RPMI7951 (cell line): ENCODE measurements at regions not wholly inside any gene's neighbourhood (a gene's known extent, or its start where the extent isn't known, plus 50 kb on each side); places are given as distances from the start of the nearest gene placed in this dataset.
"Not testable (repeated sequence)": the region's sequence is repeated elsewhere in the genome, so short reads cannot be mapped to it uniquely, and the experiment has no call there.

ENCODE experiments used
- DNase-seq: peaks from one replicate; pipeline ENCODE4 v3.0.0-alpha.2; 2012; ENCODE audit warnings: low read depth

DNA sequence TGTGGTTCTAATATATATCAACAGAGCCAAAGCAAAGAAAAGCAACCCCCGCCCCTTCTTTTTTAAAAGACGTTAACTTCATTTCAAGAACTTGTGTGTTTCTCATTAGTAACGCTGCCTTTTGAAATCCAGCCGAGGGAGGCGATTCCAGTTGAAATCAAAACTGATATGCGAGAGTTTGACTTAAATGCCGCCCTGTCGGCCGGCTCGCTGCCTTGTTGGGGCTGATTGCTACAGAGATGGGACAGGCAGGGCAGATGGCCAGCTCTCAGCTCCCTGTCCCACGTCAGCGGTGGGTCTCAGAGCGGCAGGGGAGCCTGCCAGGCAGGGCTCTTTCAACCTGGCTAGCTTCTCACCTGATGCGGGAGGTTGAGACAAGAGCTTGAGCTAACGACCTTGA lies 51.9 kb upstream of the ALX4 start:
- peak; percentile 4 for DNase-seq

DNA sequence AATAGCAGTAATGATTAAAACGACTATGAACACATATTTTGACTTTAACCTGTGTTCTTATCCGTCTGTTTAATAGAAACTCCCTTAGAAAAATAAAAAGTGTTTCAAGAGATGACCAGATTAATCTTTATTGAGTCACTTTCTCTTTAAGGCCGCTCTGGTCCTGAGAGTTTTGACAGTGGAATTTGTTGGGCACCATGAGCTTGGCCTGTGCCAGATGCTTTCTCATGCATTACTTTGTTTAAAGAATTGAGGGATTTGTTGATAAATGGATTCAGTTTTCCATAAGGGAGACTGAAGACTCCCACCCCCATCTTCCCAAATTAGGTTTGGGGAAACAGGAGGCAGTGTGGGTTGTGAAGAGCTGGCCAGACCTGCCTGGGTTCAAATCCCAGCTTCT lies 53.2 kb upstream of the ALX4 start:
- DNase-seq, result no peak

DNA sequence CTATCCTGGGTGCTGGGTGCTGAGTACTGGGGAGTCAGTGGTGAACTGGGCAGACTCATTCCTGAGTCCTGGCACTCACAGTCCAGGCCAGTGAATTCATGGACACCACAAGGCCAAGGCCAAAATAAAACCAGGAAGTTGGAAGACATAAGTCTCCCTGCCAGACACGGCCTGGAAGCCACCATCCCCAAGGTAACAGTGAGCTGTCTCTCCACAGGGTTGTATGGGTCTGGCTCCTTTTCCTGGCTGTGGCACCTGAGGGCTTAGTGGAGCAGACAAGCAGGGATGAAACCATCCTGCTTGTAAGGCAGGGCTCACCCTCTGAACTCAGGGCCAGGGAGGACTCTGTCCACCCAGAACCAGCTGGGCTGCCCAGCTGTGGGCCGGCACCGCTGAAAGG lies 54.7 kb upstream of the ALX4 start:
- no peak for DNase-seq

DNA sequence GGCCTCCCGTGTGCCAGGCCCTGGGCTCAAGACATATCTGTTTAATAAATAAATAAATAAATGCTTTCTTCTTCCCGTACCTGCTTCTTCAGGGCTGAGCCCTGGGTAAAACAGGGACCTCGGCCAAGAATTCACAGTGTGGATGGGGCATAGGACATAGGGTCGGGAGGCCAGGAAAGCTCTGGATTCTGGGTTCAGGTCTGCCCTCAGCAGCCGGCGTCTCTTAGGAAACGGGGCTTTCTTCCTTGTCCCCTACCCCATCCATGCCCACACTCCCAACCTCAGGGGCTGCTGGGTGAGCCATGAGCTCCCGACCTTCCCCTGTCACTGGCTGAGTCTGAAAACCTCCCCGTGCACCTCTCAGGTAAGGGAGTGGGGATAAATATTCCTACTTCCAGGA lies 55.7 kb upstream of the ALX4 start:
- DNase-seq, result no peak

DNA sequence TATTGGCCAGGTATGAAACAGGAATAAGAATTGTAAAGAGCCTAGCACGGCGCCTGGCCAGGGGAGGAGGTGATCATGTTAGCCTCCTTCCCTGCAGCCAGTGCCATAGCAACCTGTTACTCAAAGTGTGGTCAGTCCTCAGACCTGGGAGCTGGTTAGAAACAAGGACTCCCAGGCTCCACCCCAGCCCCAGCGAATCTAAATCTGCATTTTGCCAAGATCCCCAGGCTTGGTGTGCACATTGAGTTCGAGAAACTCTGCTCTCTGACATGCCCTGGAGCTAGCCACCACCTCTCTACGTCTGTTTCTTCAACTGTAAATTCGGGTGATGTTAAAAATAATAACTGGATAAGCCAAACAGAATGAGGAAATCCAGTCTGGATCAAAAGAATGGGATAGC lies 56.1 kb upstream of the ALX4 start:
- no peak for DNase-seq

DNA sequence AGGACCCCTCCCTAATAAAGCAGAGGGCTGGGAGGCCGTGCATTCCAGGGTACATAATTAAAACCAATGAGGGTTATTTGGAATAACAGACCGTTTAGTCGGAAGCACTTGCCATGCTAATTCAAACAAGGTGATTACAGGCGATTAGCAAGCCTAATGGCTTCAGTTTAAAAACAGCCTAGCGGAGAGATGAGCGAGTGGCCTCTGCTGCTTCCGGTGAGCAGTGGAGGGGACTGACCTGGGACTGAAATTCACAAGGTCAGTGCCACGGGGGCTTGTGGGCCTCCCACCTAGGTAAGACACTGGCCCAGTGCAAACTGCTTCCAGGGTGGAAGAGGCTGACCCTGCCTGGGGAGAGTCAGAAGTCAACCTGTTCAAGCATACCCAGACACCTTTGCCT lies 56.8 kb upstream of the ALX4 start:
- no peak for DNase-seq

DNA sequence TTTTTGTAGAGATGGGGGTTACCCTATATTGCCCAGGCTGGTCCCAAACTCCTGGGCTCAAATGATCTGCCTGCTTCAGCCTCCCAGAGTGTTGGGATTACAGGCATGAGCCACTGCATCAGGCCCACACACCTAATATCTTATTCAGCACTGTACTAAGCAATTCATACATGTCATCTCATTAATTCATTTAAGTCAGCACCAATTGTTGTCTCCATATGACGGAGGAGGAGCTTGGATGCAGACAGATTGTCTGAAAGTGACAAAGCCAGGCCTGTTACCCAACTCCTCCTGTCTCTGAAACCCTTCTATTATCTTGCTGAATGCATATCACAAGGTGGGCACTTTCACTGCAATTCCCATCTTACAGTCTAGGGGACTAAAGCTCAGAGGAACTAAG lies 57.5 kb upstream of the ALX4 start:
- no peak for DNase-seq

DNA sequence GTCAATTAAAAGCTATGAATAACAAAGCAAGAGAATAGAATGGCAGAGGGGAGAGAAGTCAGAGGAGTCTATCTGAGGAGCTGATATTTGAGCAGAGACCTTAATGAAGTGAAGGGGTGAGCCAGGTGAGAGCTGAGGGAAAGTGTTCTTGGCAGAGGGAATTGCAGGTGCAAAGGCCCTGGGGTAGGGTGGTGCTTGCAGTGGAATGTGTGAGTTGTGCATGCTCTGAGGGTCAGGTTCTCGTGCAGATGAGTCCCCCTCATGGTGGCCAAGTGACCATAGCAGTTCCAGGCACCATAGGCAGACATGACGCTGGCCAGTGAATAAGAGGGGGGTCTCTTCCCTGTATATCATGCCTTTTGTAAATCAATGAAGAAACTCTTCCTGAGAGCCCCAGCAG lies 58.9 kb upstream of the ALX4 start:
- no peak for DNase-seq

DNA sequence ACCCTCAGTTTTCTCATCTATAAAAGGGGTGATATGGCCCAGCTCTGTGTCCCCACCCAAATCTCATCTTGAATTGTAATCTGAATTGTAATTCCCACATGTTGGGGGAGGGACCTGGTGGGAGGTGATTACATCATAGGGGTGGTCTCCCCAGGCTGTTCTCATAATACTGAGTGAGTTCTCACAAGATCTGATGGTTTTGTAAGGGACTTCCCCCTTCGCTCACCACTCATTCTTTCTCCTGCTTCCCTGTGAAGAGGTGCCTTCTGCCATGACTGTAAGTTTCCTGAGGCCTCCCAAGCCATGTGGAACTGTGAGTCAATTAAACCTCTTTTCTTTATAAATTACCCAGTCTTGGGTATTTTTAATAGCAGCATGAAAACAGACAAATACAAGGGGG lies 61.1 kb upstream of the ALX4 start:
- not testable (repeated sequence) for DNase-seq

DNA sequence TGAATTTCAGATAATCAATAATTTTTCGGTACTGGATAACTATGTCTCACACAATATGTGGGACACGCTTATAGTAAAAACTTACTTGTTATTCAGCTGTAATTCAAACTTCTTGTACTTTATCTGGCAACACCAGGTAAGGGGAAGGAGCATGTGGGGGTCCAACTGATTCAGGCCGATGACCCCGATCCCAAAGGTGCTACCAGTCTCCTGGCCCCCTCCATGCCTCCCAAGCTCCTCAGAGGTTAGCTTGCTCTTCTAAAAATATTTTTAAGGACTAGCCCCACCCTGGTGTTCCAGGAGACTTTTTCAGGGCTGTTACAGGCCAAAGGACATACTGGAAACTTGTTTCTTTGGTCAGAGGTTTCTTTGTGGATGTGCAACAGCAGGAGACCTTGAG lies 61.8 kb upstream of the ALX4 start:
- no peak for DNase-seq

DNA sequence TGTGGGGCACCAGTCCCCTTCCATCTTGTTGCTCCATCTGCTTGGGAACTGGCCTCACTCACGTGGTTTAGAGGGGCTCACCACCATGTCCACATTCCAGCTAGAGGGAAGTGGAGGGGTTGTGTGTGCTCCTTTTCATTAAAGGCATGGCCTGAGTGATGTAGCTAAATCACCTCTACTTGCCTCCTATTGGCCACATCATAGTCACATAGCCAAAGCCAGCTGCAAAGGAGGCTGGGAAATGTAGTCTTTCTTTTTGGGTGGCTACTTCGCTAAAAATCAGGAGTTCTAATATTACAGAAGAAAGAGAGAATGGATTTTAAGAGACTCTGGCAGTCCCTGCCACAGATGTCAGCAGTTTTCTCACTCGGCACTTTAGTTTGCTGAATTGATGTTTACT lies 63.0 kb upstream of the ALX4 start:
- no peak for DNase-seq

DNA sequence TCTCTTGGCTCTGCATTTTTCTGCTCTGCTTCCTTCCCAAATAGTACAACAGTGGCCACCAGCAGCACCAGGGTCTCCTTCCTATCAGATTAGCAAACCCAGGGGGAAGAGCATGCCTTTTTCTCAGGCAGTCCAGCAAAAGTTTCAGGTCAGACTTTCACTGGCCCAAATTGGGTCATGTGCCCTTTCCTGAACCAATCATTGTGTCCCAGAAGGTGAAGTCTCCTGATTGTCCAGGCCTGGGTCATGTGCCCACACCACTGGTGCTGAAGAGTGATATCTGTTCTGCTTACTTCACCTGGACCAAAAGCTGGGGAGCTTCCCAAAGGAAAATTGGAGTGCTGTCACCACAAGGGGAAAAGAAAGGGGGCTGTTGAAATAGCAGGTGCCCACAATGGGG lies 64.1 kb upstream of the ALX4 start:
- DNase-seq, result no peak

DNA sequence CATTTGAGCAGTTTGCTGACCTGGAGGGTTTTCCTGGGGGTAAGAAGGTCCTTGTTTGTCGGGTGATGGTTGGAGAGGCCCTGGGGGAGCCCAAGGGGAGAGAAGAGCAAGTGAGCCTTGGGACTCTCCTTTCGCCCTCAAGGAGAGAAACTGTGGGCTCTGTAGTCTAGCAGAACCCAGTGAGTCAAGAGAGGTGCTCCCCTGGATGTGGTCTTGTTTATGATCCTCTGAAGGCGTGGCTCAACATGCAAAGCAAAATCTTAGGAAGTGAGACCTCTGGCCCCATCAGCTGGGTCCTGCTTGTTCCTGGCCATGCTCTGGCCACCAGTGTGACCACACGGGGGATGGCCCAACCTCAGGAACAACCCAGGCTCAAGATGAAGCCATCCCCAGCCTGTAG lies 66.5 kb upstream of the ALX4 start:
- no peak for DNase-seq

DNA sequence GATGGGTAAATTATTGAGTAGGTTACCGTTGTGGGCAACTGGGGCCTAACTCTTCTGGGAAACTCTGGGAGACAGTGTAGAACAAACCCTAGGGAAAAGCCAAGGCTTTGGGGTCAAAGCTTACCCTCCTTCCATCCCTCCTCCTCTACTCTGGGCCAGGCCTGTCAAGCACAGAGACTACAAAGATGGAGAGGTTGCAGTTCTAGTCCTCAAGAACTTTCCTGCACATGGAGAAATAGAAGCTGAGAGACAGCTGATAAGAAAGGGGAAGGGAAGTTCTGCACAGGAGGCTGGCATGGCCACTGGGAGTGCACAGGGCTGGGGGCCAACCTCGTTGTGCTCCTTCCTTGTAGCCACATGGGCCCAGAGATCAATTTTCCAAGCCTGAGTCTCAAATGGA lies 67.2 kb upstream of the ALX4 start:
- DNase-seq, result no peak

DNA sequence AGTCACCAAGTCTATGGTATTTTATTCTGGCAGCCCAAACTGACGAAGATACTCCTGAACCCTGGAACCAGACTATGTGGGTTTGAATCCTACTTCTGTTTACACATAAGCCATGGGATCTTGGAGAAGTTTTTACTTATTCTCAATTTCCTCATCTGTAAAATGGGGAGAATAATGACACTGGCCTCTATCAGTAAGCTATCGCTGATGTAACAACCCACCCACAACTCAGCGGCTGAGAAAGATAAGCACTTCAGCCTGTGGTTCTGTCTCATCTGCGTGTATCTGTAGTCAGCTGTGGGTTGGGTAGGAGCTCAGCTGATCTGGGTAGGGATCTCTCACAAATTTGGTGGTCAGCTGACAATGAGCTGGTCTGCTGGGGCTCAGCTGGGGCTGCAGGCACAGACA lies 68.0 kb upstream of the ALX4 start:
- no peak for DNase-seq

DNA sequence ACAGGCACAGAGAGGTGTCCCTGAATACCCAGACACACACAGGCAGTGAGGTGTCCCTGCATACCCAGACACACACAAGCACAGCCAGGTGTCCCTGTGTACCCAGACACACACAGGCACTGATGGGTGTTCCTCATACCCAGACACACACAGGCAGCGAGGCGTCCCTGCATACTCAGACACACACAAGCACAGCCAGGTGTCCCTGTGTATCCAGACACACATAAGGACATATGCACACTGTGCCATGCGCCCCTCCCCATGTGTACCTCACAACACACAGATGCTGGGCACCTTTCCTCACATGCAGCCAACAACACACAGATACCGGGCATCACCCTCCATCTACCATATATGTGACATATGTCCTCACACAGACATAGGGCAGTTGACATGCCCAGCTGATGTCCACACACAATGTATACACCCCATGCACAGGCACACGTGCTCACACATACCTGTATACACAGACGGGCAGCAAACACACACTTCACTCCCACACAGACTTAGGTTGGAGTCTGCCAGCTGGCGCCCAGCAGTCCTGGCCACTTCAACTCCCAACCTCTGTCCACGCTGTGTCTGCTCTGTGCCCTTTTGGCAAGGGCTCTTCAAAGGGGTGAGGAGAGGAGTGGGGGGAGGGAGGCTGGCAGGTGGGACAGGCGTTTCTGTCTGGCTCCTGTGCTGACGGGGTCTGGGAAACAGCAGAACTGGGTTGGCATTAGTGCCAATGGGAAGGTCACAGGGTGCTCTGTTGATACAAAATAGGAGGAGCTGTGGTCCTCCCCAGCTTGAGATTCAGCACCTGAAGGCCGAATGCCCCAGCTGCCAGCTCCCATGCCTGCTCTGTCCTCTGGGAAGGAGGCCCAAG lies 69.4 kb upstream of the ALX4 start:
- DNase-seq, result no peak

DNA sequence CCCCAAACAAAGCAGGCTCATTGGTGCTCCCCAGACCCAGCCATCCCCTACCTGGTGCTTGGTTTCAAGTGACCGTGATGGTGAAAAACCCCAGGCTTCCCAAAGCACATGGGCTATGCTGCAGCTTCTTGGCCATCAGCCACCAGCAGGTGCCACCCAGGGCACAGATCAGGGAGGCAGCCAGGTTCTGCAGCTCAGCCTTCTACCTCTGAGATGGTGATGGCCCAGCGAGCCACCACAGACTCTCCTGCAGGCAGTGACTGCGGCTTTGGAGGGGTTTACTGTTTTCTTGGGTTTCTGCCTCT lies 70.0 kb upstream of the ALX4 start:
- DNase-seq, result no peak

DNA sequence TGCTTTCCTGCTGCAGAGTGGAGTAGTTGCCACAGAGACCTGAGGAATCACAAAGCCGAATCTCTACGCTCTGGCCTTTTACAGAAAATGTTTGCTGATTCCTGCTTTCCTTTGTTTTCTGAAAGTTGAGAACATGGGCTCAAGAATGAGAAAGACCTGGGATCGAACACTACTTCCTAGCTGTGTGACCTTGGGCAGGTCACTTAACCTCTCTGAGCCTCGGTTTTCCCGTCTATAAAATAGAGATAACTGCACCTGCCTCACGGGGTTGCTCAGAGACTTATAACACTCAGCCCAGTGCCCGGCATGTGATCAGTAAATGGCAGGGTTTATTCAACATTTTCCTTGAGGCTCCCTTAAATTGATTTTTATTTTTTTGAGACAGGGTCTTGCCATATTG lies 70.9 kb upstream of the ALX4 start:
- no peak for DNase-seq

DNA sequence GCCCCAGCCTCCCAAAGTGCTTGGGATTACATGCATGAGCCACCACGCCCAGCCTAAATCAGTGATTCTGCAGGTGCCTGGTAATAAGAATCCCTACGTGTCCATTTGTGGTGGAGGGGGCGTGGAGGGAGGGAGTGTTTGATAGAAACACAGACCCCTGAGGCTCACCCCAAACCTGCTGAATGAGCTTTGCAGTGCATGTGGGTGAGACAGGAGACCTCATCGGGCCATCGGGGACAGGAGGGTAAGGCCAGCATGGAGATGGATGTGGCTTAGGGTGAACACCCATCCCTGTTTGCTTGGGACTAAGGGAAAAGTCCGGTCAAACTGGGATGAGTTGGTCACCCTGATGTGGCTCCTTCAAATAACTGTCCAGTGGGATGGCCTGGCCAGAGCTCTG lies 71.3 kb upstream of the ALX4 start:
- no peak for DNase-seq

DNA sequence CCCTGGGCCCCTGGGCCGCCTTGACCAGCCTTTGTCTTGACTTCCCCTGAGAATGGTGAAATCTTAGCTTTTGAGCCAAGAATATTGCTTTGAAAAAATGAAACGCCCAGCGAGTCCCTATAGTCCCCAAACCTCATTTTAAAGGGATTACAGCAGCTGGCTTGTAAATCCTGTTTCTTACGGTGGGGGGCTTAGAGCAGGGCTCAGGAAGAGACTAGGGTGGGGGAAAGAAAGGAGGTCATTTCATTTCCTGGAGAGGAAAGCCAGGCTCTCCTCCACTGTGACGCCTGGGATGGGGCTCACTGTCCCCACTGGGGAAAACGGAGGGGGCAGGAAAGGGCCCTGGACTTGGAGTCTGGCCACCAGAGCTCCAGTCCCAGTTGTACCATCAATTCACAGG lies 72.2 kb upstream of the ALX4 start:
- no peak for DNase-seq

DNA sequence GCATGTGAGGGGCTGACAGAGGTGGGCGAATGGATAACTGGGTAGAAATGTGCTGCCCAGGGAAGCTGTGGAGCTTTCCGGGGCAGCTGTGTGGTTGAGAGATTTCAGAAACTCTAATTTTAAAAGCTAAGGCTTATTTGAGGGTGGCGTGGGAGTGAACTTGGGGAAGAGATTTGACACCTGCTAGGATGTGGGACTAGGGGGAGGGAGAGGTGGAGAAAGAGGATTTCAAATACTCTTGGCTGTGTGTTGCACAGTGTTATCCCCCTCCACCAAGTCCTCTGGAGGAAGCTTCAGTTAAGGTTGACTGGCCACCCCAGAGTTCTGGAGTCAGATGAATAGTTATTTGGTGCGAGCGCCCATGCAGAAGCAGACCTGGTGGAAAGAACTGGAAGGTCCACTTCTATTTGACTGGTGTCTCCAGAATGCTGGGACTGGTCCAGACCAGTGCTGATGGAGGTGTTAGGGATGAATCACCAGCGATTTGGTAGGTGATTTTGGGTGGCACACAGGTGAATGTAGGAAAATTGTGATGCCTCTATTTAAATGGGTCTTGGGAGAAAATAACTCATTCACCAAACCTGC lies 72.8 kb upstream of the ALX4 start:
- DNase-seq, result no peak

DNA sequence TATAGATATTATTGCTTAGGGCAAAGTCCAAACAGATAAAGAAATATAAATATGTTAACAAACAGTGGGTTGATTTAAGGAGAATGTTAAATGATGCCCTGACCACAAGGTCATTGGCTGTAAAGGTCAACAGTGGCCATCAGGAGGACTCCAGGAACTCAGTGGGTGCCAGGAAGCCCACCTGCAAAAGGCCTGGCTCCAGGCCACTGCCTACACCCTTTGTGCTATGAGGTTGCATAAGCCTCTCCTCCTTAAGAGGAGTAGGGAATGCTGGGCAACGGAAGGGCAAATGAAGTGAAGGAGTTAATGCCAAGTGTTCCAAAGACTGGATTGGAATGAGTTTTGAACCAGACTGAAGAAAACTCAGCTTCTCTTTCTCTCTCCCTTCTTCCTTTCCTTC lies 73.3 kb upstream of the ALX4 start:
- DNase-seq, result no peak

DNA sequence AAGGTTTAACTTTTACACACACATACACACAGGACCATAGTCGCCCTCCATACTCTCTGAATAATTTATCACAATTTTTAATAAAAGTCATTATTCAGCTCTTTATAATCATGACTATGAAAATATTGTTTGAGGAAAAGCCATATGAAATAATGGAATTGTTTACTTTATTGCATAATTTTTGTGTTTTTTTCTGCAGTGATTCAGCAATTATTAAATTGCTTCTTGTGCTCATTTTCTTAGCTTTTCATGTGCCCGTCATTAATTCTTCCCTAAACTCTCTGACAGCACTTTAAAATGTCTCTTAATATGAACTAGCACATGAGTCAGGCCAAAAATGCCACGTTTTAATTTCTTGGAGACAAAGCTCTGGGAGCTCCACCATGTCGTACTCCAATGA lies 77.5 kb upstream of the ALX4 start:
- DNase-seq, result no peak

DNA sequence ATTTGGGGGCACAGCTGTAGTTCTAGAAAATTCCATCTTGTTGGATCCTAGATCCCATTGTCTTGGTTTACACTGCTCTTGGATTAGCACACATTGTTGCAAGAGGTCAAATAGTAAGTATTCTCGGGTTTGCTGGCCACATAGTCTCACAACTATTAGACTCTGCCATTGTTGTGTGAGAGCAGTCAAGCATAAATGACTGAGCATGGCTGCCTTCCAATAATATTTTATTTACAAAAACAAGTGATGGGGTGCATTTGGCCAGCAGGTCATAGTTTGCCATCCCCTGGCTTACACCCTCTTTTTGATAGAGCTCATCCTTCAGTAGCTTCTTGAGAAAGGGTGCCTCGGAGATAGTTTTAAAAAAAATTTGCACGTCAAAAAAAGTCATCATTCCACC lies 77.9 kb upstream of the ALX4 start:
- DNase-seq, result no peak
